ENCODE measurements at regions not wholly inside any gene's neighbourhood (a gene's known extent, or its start where the extent isn't known, plus 50 kb on each side); places are given as distances from the start of the nearest gene placed in this dataset.

DNA sequence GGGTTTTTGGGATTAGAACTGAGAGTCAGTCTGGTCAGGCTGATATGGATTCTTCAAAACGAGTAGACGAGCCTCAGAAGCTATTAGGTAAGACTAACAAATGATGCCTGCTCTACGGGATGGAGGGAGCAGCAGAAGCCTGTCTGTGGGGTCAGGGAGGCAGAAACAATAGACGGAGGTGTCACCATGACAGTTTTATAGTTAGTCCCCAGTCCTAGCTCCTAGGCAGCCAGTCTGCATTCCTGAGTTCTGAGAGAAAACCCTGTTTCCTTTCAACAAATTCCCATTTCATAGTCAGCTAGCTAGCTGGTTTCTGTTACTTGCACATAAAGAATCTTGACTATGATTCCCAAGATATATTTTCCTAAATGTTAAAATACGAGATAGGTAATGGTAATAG lies 542.1 kb downstream of the PID1 start:
- Mint-ChIP-seq H3K4me1 (ENCODE audit: low read depth) (peaks cover 47% of the 10 kb centered on the region), H3K4me3 (peak overlapping the region; percentile 43; the same call in 1 of the 2 replicates), H3K9me3 (no peaks in the 10 kb centered on the region), H3K27ac (peak overlapping the region; percentile 48; the same call in 1 of the 2 replicates), H3K36me3 (ENCODE audit: low read depth) (peaks cover 17% of the 10 kb centered on the region), H3K27me3 (ENCODE audit: insufficient read depth) (no peaks in the 10 kb centered on the region)
- DNase-seq = peak; percentile 10
- TF ChIP-seq, protein P1, sequence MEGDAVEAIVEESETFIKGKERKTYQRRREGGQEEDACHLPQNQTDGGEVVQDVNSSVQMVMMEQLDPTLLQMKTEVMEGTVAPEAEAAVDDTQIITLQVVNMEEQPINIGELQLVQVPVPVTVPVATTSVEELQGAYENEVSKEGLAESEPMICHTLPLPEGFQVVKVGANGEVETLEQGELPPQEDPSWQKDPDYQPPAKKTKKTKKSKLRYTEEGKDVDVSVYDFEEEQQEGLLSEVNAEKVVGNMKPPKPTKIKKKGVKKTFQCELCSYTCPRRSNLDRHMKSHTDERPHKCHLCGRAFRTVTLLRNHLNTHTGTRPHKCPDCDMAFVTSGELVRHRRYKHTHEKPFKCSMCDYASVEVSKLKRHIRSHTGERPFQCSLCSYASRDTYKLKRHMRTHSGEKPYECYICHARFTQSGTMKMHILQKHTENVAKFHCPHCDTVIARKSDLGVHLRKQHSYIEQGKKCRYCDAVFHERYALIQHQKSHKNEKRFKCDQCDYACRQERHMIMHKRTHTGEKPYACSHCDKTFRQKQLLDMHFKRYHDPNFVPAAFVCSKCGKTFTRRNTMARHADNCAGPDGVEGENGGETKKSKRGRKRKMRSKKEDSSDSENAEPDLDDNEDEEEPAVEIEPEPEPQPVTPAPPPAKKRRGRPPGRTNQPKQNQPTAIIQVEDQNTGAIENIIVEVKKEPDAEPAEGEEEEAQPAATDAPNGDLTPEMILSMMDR (IDR thresholded peaks at IDR 0.05) = no peak

DNA sequence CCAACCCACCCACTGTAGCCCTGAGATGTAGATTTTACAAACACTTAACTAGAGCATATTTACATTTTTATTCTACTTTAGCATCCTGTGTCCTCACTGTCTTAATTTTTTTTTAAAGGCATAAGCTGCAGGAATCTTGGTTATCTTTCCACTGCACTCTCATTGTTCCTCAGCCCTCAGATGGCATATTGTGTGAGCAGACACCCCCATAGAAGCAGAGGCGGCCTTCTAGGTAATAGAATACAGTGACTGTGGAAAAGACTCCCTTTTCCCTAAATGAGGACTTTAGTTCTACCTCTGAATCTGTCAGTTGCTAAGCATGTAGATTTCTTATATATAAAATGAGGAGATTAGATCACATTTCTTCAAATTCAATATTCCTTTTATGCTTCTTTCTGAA lies 543.5 kb upstream of the SPHKAP start:
- Mint-ChIP-seq H3K27ac (no peak overlapping the region), H3K27me3 (ENCODE audit: insufficient read depth) (no peaks in the 10 kb centered on the region), H3K9me3 (no peaks in the 10 kb centered on the region), H3K4me1 (ENCODE audit: low read depth) (peaks cover 20% of the 10 kb centered on the region), H3K36me3 (ENCODE audit: low read depth) (peaks cover 12% of the 10 kb centered on the region; the same call in 1 of the 2 replicates), H3K4me3 (no peak overlapping the region)
- TF ChIP-seq, protein P1 (IDR thresholded peaks at IDR 0.05) = no peak
- DNase-seq = no peak

DNA sequence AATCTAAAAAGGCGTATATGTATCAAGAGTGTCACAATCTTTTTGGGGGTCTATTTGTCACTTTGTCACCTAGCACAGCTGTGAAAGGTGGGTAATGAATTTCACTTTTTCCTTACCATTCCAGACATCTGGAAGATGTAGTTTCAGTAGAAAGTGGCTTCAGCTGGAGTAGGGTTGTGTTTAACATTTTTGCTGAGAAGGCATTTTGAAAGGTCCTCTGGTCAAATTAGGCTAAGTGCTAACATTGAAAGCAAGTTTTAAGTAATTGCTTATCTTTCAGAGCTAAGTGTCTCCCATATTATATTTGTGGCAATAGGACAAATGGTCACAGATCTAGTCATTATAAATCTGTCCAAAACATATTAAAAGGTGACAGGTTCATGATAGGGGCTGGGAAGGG lies 542.1 kb upstream of the SPHKAP start:
- no peak for DNase-seq
- TF ChIP-seq, protein P1 (IDR thresholded peaks at IDR 0.05) = no peak
- Mint-ChIP-seq H3K9me3 (no peaks in the 10 kb centered on the region), H3K4me3 (no peak overlapping the region), H3K27ac (no peak overlapping the region), H3K4me1 (ENCODE audit: low read depth) (peaks cover 6% of the 10 kb centered on the region), H3K36me3 (ENCODE audit: low read depth) (peaks cover 12% of the 10 kb centered on the region; the same call in 1 of the 2 replicates), H3K27me3 (ENCODE audit: insufficient read depth) (no peaks in the 10 kb centered on the region)

DNA sequence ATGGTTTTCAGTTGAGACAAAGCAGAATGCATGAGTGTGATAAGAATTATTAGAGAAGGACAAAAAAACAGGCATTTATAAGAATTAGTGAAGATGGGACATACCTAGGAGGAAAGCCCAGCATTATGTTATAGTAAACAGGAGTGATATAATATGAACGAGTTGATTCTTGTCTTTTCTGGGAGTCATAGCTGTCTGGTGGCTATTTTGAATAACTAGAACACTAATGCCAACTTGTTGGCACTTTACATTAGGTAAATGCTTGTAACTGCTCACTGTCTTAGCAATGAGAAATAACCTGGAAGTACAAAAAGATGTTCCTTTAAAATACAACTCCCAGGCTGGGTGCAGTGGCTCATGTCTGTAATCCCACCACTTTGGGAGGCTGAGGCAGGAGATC lies 540.8 kb upstream of the SPHKAP start:
- peaks cover 9% of the 10 kb centered on the region; the same call in 1 of the 2 replicates for H3K36me3 Mint-ChIP-seq (ENCODE audit: low read depth)
- no peaks in the 10 kb centered on the region for H3K4me1 Mint-ChIP-seq (ENCODE audit: low read depth)
- no peak overlapping the region for H3K27ac Mint-ChIP-seq
- TF ChIP-seq, protein P1 (IDR thresholded peaks at IDR 0.05) = no peak
- H3K9me3 Mint-ChIP-seq = no peaks in the 10 kb centered on the region
- H3K4me3 Mint-ChIP-seq = no peak overlapping the region
- no peak for DNase-seq
- no peaks in the 10 kb centered on the region for H3K27me3 Mint-ChIP-seq (ENCODE audit: insufficient read depth)

DNA sequence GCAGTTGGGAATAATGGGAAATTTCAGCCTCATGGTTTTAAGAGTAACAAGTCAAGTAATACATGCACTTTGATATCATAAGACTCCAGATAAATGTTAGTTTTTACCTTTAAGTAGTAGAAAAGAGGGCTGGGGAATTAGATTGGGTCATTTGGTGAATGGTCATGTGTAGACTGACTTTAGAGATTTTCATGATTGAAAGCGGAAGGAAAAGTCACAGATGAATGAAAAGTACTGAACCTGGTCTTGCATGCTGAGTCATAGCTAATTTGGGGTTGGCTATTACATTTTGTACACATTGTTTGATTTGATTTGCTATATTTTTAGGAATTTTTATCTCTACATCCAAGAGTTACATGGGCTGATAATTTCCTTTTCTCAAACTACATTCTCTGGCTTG lies 539.4 kb upstream of the SPHKAP start:
- Mint-ChIP-seq H3K36me3 (ENCODE audit: low read depth) (peaks cover under 1% of the 10 kb centered on the region; the same call in 1 of the 2 replicates), H3K27me3 (ENCODE audit: insufficient read depth) (no peaks in the 10 kb centered on the region), H3K4me1 (ENCODE audit: low read depth) (no peaks in the 10 kb centered on the region), H3K27ac (no peak overlapping the region), H3K4me3 (no peak overlapping the region), H3K9me3 (no peaks in the 10 kb centered on the region)
- no peak for DNase-seq
- TF ChIP-seq, protein P1 (IDR thresholded peaks at IDR 0.05) = no peak
